ENCODE measurements at regions not wholly inside any gene's neighbourhood (a gene's known extent, or its start where the extent isn't known, plus 50 kb on each side); places are given as distances from the start of the nearest gene placed in this dataset.

GRCh38 chr2:217622205-217623060 is 380.4 kb downstream of the TNS1 start:
- no peak for TF ChIP-seq EZH2 (IDR thresholded peaks at IDR 0.05; ENCODE audit: borderline replicate concordance)
- TF ChIP-seq, protein P1, sequence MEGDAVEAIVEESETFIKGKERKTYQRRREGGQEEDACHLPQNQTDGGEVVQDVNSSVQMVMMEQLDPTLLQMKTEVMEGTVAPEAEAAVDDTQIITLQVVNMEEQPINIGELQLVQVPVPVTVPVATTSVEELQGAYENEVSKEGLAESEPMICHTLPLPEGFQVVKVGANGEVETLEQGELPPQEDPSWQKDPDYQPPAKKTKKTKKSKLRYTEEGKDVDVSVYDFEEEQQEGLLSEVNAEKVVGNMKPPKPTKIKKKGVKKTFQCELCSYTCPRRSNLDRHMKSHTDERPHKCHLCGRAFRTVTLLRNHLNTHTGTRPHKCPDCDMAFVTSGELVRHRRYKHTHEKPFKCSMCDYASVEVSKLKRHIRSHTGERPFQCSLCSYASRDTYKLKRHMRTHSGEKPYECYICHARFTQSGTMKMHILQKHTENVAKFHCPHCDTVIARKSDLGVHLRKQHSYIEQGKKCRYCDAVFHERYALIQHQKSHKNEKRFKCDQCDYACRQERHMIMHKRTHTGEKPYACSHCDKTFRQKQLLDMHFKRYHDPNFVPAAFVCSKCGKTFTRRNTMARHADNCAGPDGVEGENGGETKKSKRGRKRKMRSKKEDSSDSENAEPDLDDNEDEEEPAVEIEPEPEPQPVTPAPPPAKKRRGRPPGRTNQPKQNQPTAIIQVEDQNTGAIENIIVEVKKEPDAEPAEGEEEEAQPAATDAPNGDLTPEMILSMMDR (IDR thresholded peaks at IDR 0.05; ENCODE audit: poor library complexity) = no peak
